ENCODE measurements at regions not wholly inside any gene's neighbourhood (a gene's known extent, or its start where the extent isn't known, plus 50 kb on each side); places are given as distances from the start of the nearest gene placed in this dataset.

DNA sequence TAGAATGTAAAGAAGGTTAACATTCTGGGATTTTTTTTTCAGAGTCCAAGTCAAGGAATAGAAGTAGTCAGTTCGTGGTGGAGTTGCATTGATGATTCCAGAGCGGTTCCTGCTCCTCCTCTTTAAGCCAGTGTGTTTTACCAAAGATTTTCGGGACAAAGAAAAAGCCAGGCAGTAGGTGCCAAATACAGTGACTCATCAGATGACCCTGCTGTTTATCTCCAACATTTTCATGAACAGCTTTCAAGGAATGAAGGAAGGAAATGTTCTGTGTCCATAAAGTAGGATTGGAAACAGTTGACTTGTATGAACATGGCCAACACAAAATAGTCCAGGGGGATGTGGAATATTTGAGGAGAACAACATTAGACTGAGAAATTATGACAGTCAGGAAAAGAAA is 142.4 kb upstream of the TMC3 start:
- TF ChIP-seq, protein P1, sequence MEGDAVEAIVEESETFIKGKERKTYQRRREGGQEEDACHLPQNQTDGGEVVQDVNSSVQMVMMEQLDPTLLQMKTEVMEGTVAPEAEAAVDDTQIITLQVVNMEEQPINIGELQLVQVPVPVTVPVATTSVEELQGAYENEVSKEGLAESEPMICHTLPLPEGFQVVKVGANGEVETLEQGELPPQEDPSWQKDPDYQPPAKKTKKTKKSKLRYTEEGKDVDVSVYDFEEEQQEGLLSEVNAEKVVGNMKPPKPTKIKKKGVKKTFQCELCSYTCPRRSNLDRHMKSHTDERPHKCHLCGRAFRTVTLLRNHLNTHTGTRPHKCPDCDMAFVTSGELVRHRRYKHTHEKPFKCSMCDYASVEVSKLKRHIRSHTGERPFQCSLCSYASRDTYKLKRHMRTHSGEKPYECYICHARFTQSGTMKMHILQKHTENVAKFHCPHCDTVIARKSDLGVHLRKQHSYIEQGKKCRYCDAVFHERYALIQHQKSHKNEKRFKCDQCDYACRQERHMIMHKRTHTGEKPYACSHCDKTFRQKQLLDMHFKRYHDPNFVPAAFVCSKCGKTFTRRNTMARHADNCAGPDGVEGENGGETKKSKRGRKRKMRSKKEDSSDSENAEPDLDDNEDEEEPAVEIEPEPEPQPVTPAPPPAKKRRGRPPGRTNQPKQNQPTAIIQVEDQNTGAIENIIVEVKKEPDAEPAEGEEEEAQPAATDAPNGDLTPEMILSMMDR (IDR thresholded peaks at IDR 0.05) = no peak
- TF ChIP-seq POLR2AphosphoS5 (IDR thresholded peaks at IDR 0.05) = no peak

Measured in breast epithelium (tissue), 3 donors.